ENCODE measurements at regions not wholly inside any gene's neighbourhood (a gene's known extent, or its start where the extent isn't known, plus 50 kb on each side); places are given as distances from the start of the nearest gene placed in this dataset.
A peak's percentile ranks its signal among the peaks of the same experiment; 100 is the strongest.

GRCh38 chr3:20669184-20669583, 483.2 kb upstream of the SGO1 start:
- Histone ChIP-seq H2AFZ (ENCODE audit: low read length) (peak overlapping the region; percentile 71), H3K27me3 (ENCODE audit: control insufficient read depth, insufficient read depth, low read length) (no peaks in the 10 kb centered on the region), H3K79me2 (ENCODE audit: control insufficient read depth, insufficient read depth, low read length) (no peaks in the 10 kb centered on the region), H3K4me2 (ENCODE audit: extremely low read depth, insufficient read depth, low read length) (peak overlapping the region; percentile 11), H4K20me1 (ENCODE audit: control insufficient read depth, extremely low read depth, insufficient read depth, low read length) (no peaks in the 10 kb centered on the region), H3K4me1 (ENCODE audit: control insufficient read depth, extremely low read depth, insufficient read depth, low read length) (no peaks in the 10 kb centered on the region), H3K36me3 (ENCODE audit: control insufficient read depth, insufficient read depth, low read length) (no peaks in the 10 kb centered on the region), H3K9me3 (ENCODE audit: control insufficient read depth, insufficient read depth, low read depth, low read length) (no peaks in the 10 kb centered on the region), H3K4me3 (replicated peaks in 1 of 4; ENCODE audit: control extremely low read depth in 1 of 4, insufficient read depth in 1 of 4, low read depth in 3 of 4, low read length in 4 of 4) (no peak overlapping the region), H3K27ac (ENCODE audit: insufficient read depth, low read length) (no peak overlapping the region), H3K9ac (ENCODE audit: insufficient read depth, low read length) (no peak overlapping the region)
- DNase-seq (ENCODE audit: low read depth in 2 of 2), result peak in 1 of 2 donors; percentile 68
- no peak for TF ChIP-seq EZH2 (IDR thresholded peaks at IDR 0.05; ENCODE audit: low read length, missing control alignments)
- TF ChIP-seq, protein P1, sequence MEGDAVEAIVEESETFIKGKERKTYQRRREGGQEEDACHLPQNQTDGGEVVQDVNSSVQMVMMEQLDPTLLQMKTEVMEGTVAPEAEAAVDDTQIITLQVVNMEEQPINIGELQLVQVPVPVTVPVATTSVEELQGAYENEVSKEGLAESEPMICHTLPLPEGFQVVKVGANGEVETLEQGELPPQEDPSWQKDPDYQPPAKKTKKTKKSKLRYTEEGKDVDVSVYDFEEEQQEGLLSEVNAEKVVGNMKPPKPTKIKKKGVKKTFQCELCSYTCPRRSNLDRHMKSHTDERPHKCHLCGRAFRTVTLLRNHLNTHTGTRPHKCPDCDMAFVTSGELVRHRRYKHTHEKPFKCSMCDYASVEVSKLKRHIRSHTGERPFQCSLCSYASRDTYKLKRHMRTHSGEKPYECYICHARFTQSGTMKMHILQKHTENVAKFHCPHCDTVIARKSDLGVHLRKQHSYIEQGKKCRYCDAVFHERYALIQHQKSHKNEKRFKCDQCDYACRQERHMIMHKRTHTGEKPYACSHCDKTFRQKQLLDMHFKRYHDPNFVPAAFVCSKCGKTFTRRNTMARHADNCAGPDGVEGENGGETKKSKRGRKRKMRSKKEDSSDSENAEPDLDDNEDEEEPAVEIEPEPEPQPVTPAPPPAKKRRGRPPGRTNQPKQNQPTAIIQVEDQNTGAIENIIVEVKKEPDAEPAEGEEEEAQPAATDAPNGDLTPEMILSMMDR (conservative IDR thresholded peaks at IDR 0.05 in 1 of 2, IDR thresholded peaks at IDR 0.05 in 1 of 2; ENCODE audit: low read depth in 1 of 2, low read length in 2 of 2), result no peak

GRCh38 chr3:20668411-20668810, 482.4 kb upstream of the SGO1 start:
- TF ChIP-seq, protein P1 (conservative IDR thresholded peaks at IDR 0.05 in 1 of 2, IDR thresholded peaks at IDR 0.05 in 1 of 2; ENCODE audit: low read depth in 1 of 2, low read length in 2 of 2), result peak in 1 of 2 donors; percentile 3
- no peak for TF ChIP-seq EZH2 (IDR thresholded peaks at IDR 0.05; ENCODE audit: low read length, missing control alignments)
- no peaks in the 10 kb centered on the region for H3K79me2 ChIP-seq (ENCODE audit: control insufficient read depth, insufficient read depth, low read length)
- H2AFZ ChIP-seq (ENCODE audit: low read length), result no peak overlapping the region

DNA sequence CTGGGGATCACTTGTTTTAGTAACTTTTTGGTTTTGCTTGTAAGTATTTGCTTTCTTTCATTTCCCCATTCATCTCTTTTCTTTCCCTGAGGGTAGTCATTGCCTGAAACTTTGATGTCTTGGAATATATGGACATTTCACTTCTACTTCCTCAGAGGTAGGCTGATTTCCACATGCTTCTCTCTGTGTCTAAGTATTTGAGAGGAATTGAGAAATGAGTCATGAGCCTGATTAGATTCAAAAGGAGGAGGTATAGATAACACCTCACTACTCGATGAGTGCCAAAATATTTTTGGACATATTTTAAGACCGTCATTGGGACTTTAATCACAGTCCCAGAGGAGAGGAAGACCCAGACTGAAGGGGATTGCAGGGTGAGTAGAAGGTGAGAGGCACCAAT, 480.1 kb upstream of the SGO1 start:
- peak in 1 of 2 donors; percentile 59 for DNase-seq (ENCODE audit: low read depth in 2 of 2)
- Histone ChIP-seq H3K79me2 (ENCODE audit: control insufficient read depth, insufficient read depth, low read length) (no peaks in the 10 kb centered on the region), H3K4me3 (replicated peaks in 1 of 4; ENCODE audit: control extremely low read depth in 1 of 4, insufficient read depth in 1 of 4, low read depth in 3 of 4, low read length in 4 of 4) (no peak overlapping the region), H2AFZ (ENCODE audit: low read length) (no peak overlapping the region), H3K4me1 (ENCODE audit: control insufficient read depth, extremely low read depth, insufficient read depth, low read length) (no peaks in the 10 kb centered on the region), H4K20me1 (ENCODE audit: control insufficient read depth, extremely low read depth, insufficient read depth, low read length) (no peaks in the 10 kb centered on the region), H3K9me3 (ENCODE audit: control insufficient read depth, insufficient read depth, low read depth, low read length) (no peaks in the 10 kb centered on the region), H3K4me2 (ENCODE audit: extremely low read depth, insufficient read depth, low read length) (no peak overlapping the region), H3K27ac (ENCODE audit: insufficient read depth, low read length) (no peak overlapping the region), H3K36me3 (ENCODE audit: control insufficient read depth, insufficient read depth, low read length) (no peaks in the 10 kb centered on the region), H3K27me3 (ENCODE audit: control insufficient read depth, insufficient read depth, low read length) (no peaks in the 10 kb centered on the region), H3K9ac (ENCODE audit: insufficient read depth, low read length) (no peak overlapping the region)
- TF ChIP-seq, protein P1 (conservative IDR thresholded peaks at IDR 0.05 in 1 of 2, IDR thresholded peaks at IDR 0.05 in 1 of 2; ENCODE audit: low read depth in 1 of 2, low read length in 2 of 2), result no peak
- TF ChIP-seq EZH2 (IDR thresholded peaks at IDR 0.05; ENCODE audit: low read length, missing control alignments), result no peak

More at GRCh38 chr3:20668411-20668810, 482.4 kb upstream of the SGO1 start:
- Histone ChIP-seq H3K9ac (ENCODE audit: insufficient read depth, low read length) (no peak overlapping the region), H3K4me1 (ENCODE audit: control insufficient read depth, extremely low read depth, insufficient read depth, low read length) (no peaks in the 10 kb centered on the region), H3K4me3 (replicated peaks in 1 of 4; ENCODE audit: control extremely low read depth in 1 of 4, insufficient read depth in 1 of 4, low read depth in 3 of 4, low read length in 4 of 4) (no peak overlapping the region), H3K27me3 (ENCODE audit: control insufficient read depth, insufficient read depth, low read length) (no peaks in the 10 kb centered on the region), H3K9me3 (ENCODE audit: control insufficient read depth, insufficient read depth, low read depth, low read length) (no peaks in the 10 kb centered on the region), H4K20me1 (ENCODE audit: control insufficient read depth, extremely low read depth, insufficient read depth, low read length) (no peaks in the 10 kb centered on the region), H3K36me3 (ENCODE audit: control insufficient read depth, insufficient read depth, low read length) (no peaks in the 10 kb centered on the region), H3K4me2 (ENCODE audit: extremely low read depth, insufficient read depth, low read length) (no peak overlapping the region), H3K27ac (ENCODE audit: insufficient read depth, low read length) (no peak overlapping the region)
- peak; percentile 22 to 54 for DNase-seq (ENCODE audit: low read depth in 2 of 2)

Data from fibroblast of lung (primary cell).